ENCODE measurements at regions not wholly inside any gene's neighbourhood (a gene's known extent, or its start where the extent isn't known, plus 50 kb on each side); places are given as distances from the start of the nearest gene placed in this dataset.

DNA sequence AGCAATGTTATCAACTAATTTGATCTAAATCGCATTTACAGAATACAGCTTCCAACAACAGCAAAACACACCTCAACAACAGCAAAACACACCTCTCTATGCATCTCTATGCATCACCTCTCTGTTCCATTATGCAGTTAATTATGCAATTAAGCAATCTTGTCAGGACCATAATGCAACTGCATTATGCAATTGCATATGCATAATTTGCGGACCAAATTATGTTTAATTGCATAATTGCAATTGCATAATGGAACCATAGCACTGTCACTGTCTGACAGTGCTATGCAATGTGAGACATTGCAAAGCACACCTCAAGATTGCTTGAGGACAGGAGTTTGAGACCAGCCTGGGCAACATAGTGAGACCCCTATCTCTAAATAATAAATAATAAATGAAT lies 80.4 kb upstream of the PRSS3 start:
- ATAC-seq (no peak), DNase-seq (ENCODE audit: low read depth, low spot score) (no peak)
- TF ChIP-seq, protein P1, sequence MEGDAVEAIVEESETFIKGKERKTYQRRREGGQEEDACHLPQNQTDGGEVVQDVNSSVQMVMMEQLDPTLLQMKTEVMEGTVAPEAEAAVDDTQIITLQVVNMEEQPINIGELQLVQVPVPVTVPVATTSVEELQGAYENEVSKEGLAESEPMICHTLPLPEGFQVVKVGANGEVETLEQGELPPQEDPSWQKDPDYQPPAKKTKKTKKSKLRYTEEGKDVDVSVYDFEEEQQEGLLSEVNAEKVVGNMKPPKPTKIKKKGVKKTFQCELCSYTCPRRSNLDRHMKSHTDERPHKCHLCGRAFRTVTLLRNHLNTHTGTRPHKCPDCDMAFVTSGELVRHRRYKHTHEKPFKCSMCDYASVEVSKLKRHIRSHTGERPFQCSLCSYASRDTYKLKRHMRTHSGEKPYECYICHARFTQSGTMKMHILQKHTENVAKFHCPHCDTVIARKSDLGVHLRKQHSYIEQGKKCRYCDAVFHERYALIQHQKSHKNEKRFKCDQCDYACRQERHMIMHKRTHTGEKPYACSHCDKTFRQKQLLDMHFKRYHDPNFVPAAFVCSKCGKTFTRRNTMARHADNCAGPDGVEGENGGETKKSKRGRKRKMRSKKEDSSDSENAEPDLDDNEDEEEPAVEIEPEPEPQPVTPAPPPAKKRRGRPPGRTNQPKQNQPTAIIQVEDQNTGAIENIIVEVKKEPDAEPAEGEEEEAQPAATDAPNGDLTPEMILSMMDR (IDR thresholded peaks at IDR 0.05): no peak
- no peak for TF ChIP-seq TCF7L2 (IDR thresholded peaks at IDR 0.05; ENCODE audit: low read depth, low read length)
- TF ChIP-seq, protein P2, sequence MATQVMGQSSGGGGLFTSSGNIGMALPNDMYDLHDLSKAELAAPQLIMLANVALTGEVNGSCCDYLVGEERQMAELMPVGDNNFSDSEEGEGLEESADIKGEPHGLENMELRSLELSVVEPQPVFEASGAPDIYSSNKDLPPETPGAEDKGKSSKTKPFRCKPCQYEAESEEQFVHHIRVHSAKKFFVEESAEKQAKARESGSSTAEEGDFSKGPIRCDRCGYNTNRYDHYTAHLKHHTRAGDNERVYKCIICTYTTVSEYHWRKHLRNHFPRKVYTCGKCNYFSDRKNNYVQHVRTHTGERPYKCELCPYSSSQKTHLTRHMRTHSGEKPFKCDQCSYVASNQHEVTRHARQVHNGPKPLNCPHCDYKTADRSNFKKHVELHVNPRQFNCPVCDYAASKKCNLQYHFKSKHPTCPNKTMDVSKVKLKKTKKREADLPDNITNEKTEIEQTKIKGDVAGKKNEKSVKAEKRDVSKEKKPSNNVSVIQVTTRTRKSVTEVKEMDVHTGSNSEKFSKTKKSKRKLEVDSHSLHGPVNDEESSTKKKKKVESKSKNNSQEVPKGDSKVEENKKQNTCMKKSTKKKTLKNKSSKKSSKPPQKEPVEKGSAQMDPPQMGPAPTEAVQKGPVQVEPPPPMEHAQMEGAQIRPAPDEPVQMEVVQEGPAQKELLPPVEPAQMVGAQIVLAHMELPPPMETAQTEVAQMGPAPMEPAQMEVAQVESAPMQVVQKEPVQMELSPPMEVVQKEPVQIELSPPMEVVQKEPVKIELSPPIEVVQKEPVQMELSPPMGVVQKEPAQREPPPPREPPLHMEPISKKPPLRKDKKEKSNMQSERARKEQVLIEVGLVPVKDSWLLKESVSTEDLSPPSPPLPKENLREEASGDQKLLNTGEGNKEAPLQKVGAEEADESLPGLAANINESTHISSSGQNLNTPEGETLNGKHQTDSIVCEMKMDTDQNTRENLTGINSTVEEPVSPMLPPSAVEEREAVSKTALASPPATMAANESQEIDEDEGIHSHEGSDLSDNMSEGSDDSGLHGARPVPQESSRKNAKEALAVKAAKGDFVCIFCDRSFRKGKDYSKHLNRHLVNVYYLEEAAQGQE (IDR thresholded peaks at IDR 0.05; ENCODE audit: insufficient read depth in 1 of 2, low read depth in 2 of 2, low read length in 1 of 2): no peak
- TF ChIP-seq POLR2AphosphoS5 (IDR thresholded peaks at IDR 0.05; ENCODE audit: low read depth, low read length): no peak
- no peak for TF ChIP-seq SIN3A (IDR thresholded peaks at IDR 0.05; ENCODE audit: borderline replicate concordance, insufficient read depth, low read depth, low read length)
- Histone ChIP-seq H3K36me3 (ENCODE audit: control insufficient read depth, insufficient read depth, low read length) (no peaks in the 10 kb centered on the region), H3K4me1 (ENCODE audit: control insufficient read depth, insufficient read depth, low read length) (no peaks in the 10 kb centered on the region), H3K4me3 (ENCODE audit: low read depth in 2 of 2, low read length in 2 of 2) (no peak overlapping the region), H3K9me3 (ENCODE audit: control insufficient read depth, insufficient read depth, low read depth, low read length) (no peaks in the 10 kb centered on the region), H3K27me3 (ENCODE audit: control insufficient read depth, insufficient read depth, low read length) (peaks cover 7% of the 10 kb centered on the region), H3K27ac (ENCODE audit: low read length) (no peak overlapping the region)
- intact Hi-C loops (cut with micrococcal nuclease; ENCODE audit: unreplicated experiment): no loop called here
- ChIA-PET CTCF (no interaction called here), POLR2A (no interaction called here)
- in situ Hi-C loops (cut with HindIII; ENCODE audit: low pct_unique_long_range_greater_than_20kb, low sequenced_read_pairs): no loop called here
- BruUV-seq (replicated peaks): no TSS peak

DNA sequence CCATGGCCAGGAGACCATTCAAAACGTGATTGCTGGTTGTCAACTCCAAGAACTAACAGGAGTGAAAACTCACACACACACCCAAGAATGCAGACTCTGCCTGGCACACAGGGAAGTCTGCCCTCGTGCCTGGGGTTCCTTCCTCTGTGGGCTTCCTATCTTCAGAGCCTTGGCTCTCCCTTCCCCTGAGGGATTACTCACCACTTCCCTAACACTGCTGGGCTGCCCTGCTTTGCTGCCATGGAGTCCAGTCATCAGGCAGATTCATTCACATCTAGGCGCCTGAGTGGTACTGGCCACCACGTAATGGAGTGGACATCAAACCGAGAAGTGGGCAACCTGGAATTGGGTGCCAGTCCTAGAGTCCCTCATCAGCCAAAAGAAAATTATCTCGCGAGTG lies 76.4 kb upstream of the PRSS3 start:
- ATAC-seq (no peak), DNase-seq (ENCODE audit: low read depth, low spot score) (no peak)
- ChIA-PET POLR2A (no interaction called here), CTCF (interaction anchor here (3.8 kb wide), 1 partner anchor 95 kb away, joined by 18 read pairs; no protein-coding TSS in a partner anchor)
- TF ChIP-seq, protein P2 (IDR thresholded peaks at IDR 0.05; ENCODE audit: insufficient read depth in 1 of 2, low read depth in 2 of 2, low read length in 1 of 2): no peak
- TF ChIP-seq POLR2AphosphoS5 (IDR thresholded peaks at IDR 0.05; ENCODE audit: low read depth, low read length) (no peak), SIN3A (IDR thresholded peaks at IDR 0.05; ENCODE audit: borderline replicate concordance, insufficient read depth, low read depth, low read length) (no peak), TCF7L2 (IDR thresholded peaks at IDR 0.05; ENCODE audit: low read depth, low read length) (no peak)
- TF ChIP-seq, protein P1 (IDR thresholded peaks at IDR 0.05): no peak
- Histone ChIP-seq H3K4me1 (ENCODE audit: control insufficient read depth, insufficient read depth, low read length) (no peaks in the 10 kb centered on the region), H3K36me3 (ENCODE audit: control insufficient read depth, insufficient read depth, low read length) (no peaks in the 10 kb centered on the region), H3K9me3 (ENCODE audit: control insufficient read depth, insufficient read depth, low read depth, low read length) (no peaks in the 10 kb centered on the region), H3K27me3 (ENCODE audit: control insufficient read depth, insufficient read depth, low read length) (peaks cover 7% of the 10 kb centered on the region), H3K4me3 (ENCODE audit: low read depth in 2 of 2, low read length in 2 of 2) (no peak overlapping the region), H3K27ac (ENCODE audit: low read length) (no peak overlapping the region)
- in situ Hi-C loops (cut with HindIII; ENCODE audit: low pct_unique_long_range_greater_than_20kb, low sequenced_read_pairs): no loop called here
- intact Hi-C loops (cut with micrococcal nuclease; ENCODE audit: unreplicated experiment): no loop called here
- no TSS peak for BruUV-seq (replicated peaks)

Measured in Panc1 (cell line).